Right ventricle myocardium superior (tissue), 1 donor: ENCODE measurements at regions not wholly inside any gene's neighbourhood (a gene's known extent, or its start where the extent isn't known, plus 50 kb on each side); places are given as distances from the start of the nearest gene placed in this dataset.
"Not testable (repeated sequence)": the region's sequence is repeated elsewhere in the genome, so short reads cannot be mapped to it uniquely, and the experiment has no call there.

ENCODE experiments used
- ATAC-seq: fragments of 200-7000 bp; cut with Tn5 transposase; one replicate; pipeline ENCODE4 v1.9.1; 2020; ENCODE audit warnings: mild to moderate bottlenecking; ENCODE audit not compliant: poor library complexity
- DNase-seq: peaks from one replicate; pipeline ENCODE4 v3.0.0-alpha.2; 2020
- intact Hi-C: fragments of 100-400 bp; cut with DNase I; formaldehyde crosslinking; loops from one replicate; pipeline ENCODE4 v1.11.2; 2022
- donor health status: DM: no; HTN: yes; CAD: no; lungs with severe emphysema.

- ATAC-seq, result peak; percentile 36
- intact Hi-C loops, result no loop called here
Observed at GRCh38 chr6:55047451-55048044, 126.8 kb upstream of the HCRTR2 start.

DNA sequence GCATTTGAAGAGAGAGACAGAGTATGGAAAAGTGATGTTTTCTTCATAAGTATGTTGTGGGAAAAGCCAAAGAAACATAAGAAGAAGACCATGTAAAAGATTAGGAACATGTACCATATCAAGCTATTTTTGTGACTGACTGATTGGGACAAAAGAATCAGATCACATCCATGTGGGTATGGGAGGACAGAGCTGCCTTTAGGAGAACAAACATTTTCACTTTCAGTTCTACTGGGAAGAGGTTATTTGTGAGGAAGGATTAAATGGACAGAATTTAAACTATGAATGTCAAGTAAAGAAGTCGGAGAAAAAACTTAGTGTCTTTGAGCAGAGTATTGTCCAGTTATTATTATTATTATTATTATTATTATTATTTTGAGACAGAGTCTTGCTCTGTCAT, 124.4 kb upstream of the HCRTR2 start:
- ATAC-seq (no peak), DNase-seq (no peak)
- intact Hi-C loops, result no loop called here

More at GRCh38 chr6:55047451-55048044, 126.8 kb upstream of the HCRTR2 start:
- no peak for DNase-seq

DNA sequence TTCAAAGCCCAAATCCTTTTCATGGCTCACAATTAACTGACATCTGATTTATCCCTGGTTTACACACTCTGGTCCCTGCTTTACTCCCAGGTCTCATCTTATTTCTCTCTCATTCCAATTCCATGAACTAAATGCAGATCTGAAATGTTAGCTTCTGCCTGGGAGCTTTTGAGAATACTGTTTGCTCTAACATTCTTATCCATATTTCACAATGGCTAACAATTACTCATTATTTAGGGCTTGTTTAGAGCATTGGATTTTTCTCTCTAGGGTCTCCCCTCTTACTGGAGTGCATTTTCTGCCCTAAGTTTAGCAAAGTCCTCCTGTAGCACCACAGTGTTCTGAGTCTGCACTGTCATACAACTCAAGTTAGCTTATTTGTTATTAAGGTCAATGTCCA, 121.5 kb upstream of the HCRTR2 start:
- intact Hi-C loops, result no loop called here
- DNase-seq (no peak), ATAC-seq (no peak)

DNA sequence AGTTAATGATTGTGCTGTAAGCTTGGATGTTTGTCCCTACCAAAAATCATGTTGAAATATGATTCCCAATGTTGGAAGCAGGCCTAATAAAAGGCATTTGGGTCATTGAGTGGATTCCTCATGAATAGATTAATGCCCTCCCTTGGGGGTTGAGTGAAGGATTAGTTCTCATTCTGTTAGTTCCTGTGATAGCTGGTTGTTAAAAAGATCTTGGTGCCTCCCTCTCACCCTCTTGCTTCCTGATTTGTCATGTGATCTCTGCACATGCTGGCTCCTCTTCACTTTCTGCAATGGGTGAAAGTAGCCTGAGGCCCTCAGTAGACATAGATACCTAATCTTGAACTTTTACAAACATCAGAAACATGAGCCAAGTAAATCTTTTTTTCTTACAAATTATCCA, 115.6 kb upstream of the HCRTR2 start:
- ATAC-seq (no peak), DNase-seq (no peak)
- intact Hi-C loops, result no loop called here

- DNase-seq, result no peak
- ATAC-seq, result no peak
- intact Hi-C loops, result loop anchor here (10.0 kb wide), 1 partner anchor 350 kb away; no protein-coding TSS in a partner anchor
Observed at GRCh38 chr6:55064711-55065420, 109.4 kb upstream of the HCRTR2 start.

- intact Hi-C loops, result loop anchor here (10.0 kb wide), 1 partner anchor 354 kb away; no protein-coding TSS in a partner anchor
- peak; percentile 59 for ATAC-seq
- DNase-seq, result no peak
Observed at GRCh38 chr6:55069132-55069781, 105.1 kb upstream of the HCRTR2 start.

DNA sequence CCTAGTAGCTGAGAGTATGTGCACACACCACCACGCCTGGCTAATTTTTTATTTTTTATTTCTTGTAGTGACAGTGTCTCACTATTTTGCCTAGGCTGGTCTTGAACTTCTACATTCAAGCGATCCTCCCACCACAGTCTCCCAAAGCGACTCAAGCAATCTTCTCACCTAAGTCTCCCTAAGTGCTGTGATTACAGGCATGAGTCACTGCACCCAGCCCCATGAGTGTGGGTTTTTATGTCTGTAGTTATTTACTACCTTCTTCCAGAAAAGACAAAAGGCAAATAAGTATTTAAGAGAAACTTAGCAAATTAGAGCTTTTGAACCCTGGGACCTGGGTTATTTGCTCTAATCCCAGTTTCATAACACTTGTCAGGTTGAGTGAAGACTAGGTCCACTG, 92.3 kb upstream of the HCRTR2 start:
- no peak for ATAC-seq

GRCh38 chr6:55088011-55088410, 86.3 kb upstream of the HCRTR2 start:
- ATAC-seq, intact Hi-C loops, DNase-seq: not testable (repeated sequence)

More for the DNA sequence above, 92.3 kb upstream of the HCRTR2 start:
- intact Hi-C loops, result no loop called here
- no peak for DNase-seq

GRCh38 chr6:55088902-55089301, 85.4 kb upstream of the HCRTR2 start:
- ATAC-seq (no peak), DNase-seq (no peak)
- intact Hi-C loops, result no loop called here

- DNase-seq (no peak), ATAC-seq (no peak)
- intact Hi-C loops, result no loop called here
Observed at GRCh38 chr6:55089325-55089724, 85.0 kb upstream of the HCRTR2 start.

GRCh38 chr6:55100686-55101085, 73.6 kb upstream of the HCRTR2 start:
- intact Hi-C loops, result no loop called here
- DNase-seq, result no peak
- ATAC-seq, result no peak

- intact Hi-C loops, result no loop called here
- ATAC-seq (no peak), DNase-seq (no peak)
Observed at GRCh38 chr6:55101157-55101556, 73.2 kb upstream of the HCRTR2 start.

- ATAC-seq (no peak), DNase-seq (no peak)
- intact Hi-C loops, result no loop called here
Observed at GRCh38 chr6:55108134-55109130, 65.9 kb upstream of the HCRTR2 start.

- ATAC-seq (no peak), DNase-seq (no peak)
- intact Hi-C loops, result no loop called here
Observed at GRCh38 chr6:55117267-55117666, 57.0 kb upstream of the HCRTR2 start.

GRCh38 chr6:55124241-55124640, 50.1 kb upstream of the HCRTR2 start:
- ATAC-seq, intact Hi-C loops, DNase-seq: not testable (repeated sequence)
